Thoracic aorta (tissue), 2 donors: ENCODE measurements at regions not wholly inside any gene's neighbourhood (a gene's known extent, or its start where the extent isn't known, plus 50 kb on each side); places are given as distances from the start of the nearest gene placed in this dataset.

Experiments
- ATAC-seq: fragments of 150-250 bp; one replicate; pipeline ENCODE4 v1.8.0; 2017; ENCODE audit warnings: low read depth; ENCODE audit not compliant: insufficient number of reproducible peaks, low FRiP score
- DNase-seq: peaks from one replicate; pipeline ENCODE4 v3.0.0-alpha.2; 2020; ENCODE audit warnings: low spot score
- H3K27ac ChIP-seq, 2 donors: fragments of 200-600 bp; sonication (generic); 1 replicate in 1 of 2; 2 replicates in 1 of 2; pipeline ENCODE4 v1.5.1; 2016; ENCODE audit warnings: mild to moderate bottlenecking in 2 of 2, moderate library complexity in 2 of 2
- H3K27me3 ChIP-seq: fragments of 200-600 bp; sonication (generic); replicated peaks from 2 replicates; pipeline ENCODE4 v1.6.0; 2016; ENCODE audit warnings: mild to moderate bottlenecking; ENCODE audit not compliant: insufficient read depth
- H3K36me3 ChIP-seq: fragments of 200-600 bp; sonication (generic); one replicate; pipeline ENCODE4 v1.5.1; 2016
- H3K4me1 ChIP-seq, 2 donors: fragments of 200-600 bp; sonication (generic); 1 replicate in 1 of 2; 2 replicates in 1 of 2; pipeline versions ENCODE4 v1.5.1 to v1.6.0; 2016; ENCODE audit warnings: low read depth in 2 of 2, mild to moderate bottlenecking in 1 of 2; ENCODE audit not compliant: control insufficient read depth in 1 of 2
- H3K4me3 ChIP-seq: fragments of 200-600 bp; sonication (generic); 2 replicates; pipeline ENCODE4 v1.5.1; 2016; ENCODE audit warnings: mild to moderate bottlenecking
- H3K9me3 ChIP-seq: fragments of 200-600 bp; sonication (generic); 2 replicates; pipeline ENCODE4 v1.5.1; 2016
- TF ChIP-seq, protein P1 (sequence below): fragments of 200-600 bp; sonication (generic); IDR thresholded peaks from one replicate; pipeline ENCODE4 v1.5.1; 2019; ENCODE audit warnings: antibody characterized with exemption

DNA sequence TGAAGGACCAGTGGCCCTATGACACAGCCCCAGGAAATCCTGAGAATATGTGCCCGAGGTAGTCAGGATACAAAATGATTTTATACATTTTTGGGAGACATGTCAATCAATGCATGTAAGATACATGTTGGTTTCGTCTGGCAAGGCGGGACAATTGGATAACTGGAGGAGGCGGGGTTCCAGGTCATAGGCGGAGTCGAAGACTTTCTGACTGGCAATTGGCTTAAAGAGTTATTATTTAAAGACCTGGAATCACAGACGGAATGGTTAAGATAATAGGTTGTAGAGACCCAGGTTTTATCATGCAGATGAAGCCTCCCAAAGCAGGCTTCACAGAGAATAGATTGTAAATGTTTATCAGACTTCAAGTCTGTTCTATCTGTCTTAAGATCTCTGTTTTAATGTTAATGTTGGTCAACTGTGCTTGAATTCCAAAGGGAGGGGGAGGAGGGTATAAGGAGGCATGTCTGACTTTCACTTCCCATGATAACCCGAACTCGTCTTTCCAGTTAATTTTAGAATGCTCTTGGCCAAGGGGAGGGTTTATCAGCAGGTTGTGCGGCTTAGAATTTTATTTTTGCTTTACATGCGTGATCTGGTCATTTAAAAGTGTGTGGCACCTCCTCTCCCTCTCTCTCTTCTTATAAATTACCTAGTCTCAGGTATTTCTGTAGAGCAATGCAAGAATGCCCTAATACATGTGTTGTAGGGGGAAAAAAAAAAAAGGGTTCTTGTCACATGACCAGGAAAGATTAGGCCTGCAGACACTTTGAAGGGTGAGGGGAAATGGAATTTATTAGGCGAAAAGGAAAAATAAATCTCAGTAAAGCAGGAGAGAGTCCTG lies 230.7 kb downstream of the NFATC2 start:
- H3K9me3 ChIP-seq: no peaks in the 10 kb centered on the region
- TF ChIP-seq, protein P1, sequence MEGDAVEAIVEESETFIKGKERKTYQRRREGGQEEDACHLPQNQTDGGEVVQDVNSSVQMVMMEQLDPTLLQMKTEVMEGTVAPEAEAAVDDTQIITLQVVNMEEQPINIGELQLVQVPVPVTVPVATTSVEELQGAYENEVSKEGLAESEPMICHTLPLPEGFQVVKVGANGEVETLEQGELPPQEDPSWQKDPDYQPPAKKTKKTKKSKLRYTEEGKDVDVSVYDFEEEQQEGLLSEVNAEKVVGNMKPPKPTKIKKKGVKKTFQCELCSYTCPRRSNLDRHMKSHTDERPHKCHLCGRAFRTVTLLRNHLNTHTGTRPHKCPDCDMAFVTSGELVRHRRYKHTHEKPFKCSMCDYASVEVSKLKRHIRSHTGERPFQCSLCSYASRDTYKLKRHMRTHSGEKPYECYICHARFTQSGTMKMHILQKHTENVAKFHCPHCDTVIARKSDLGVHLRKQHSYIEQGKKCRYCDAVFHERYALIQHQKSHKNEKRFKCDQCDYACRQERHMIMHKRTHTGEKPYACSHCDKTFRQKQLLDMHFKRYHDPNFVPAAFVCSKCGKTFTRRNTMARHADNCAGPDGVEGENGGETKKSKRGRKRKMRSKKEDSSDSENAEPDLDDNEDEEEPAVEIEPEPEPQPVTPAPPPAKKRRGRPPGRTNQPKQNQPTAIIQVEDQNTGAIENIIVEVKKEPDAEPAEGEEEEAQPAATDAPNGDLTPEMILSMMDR: no peak
- H3K27ac ChIP-seq: no peak overlapping the region
- ATAC-seq (no peak), DNase-seq (no peak)
- no peaks in the 10 kb centered on the region for H3K36me3 ChIP-seq
- peaks cover 0 to 2% of the 10 kb centered on the region in 2 donors for H3K4me1 ChIP-seq
- H3K27me3 ChIP-seq: no peaks in the 10 kb centered on the region
- H3K4me3 ChIP-seq: no peak overlapping the region

DNA sequence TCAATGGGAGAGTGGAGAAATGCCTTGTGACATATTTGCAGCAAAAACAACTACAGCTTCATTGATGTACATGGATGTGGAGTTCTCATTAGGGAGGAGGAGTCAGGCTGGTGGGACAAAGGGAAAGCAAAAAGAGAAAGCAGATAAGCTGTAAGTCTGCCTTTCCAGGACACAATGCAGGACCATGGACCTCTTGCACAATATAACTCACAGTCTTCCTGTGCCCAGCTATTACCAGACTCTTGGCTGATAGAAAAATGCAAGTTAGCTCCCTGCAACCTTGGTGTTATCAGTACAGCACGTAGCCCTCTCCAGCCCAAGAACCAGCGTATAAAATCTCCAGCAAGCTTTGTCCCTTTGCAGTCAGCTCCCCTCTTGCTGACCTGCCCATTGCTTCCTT lies 232.3 kb downstream of the NFATC2 start:
- ATAC-seq (no peak), DNase-seq (no peak)
- H3K27me3 ChIP-seq: no peaks in the 10 kb centered on the region

GRCh38 chr20:51309128-51309527 lies 233.4 kb downstream of the NFATC2 start:
- DNase-seq (no peak), ATAC-seq (no peak)
- Histone ChIP-seq H3K27me3 (no peaks in the 10 kb centered on the region), H3K4me1 (peaks cover 0 to 8% of the 10 kb centered on the region in 2 donors), H3K36me3 (no peaks in the 10 kb centered on the region), H3K9me3 (no peaks in the 10 kb centered on the region), H3K27ac (no peak overlapping the region), H3K4me3 (no peak overlapping the region)
- TF ChIP-seq, protein P1: no peak

More for the DNA sequence above, 232.3 kb downstream of the NFATC2 start:
- TF ChIP-seq, protein P1: no peak
- no peak overlapping the region for H3K27ac ChIP-seq
- H3K9me3 ChIP-seq: no peaks in the 10 kb centered on the region
- H3K4me3 ChIP-seq: no peak overlapping the region
- H3K36me3 ChIP-seq: no peaks in the 10 kb centered on the region
- peaks cover 0 to 8% of the 10 kb centered on the region in 2 donors for H3K4me1 ChIP-seq

- H3K9me3 ChIP-seq: no peaks in the 10 kb centered on the region
- peak; percentile 13 for DNase-seq
- no peak overlapping the region for H3K4me3 ChIP-seq
- H3K27me3 ChIP-seq: no peaks in the 10 kb centered on the region
- H3K4me1 ChIP-seq: peaks cover 0 to 8% of the 10 kb centered on the region in 2 donors
- no peak for ATAC-seq
- H3K27ac ChIP-seq: no peak overlapping the region
- no peaks in the 10 kb centered on the region for H3K36me3 ChIP-seq
- TF ChIP-seq, protein P1: peak; percentile 81
These were observed 235.8 kb downstream of the NFATC2 start for GRCh38 chr20:51306521-51307358.

GRCh38 chr20:51306081-51306480 lies 236.4 kb downstream of the NFATC2 start:
- Histone ChIP-seq H3K4me3 (no peak overlapping the region), H3K27ac (no peak overlapping the region), H3K36me3 (no peaks in the 10 kb centered on the region), H3K4me1 (peaks cover 0 to 8% of the 10 kb centered on the region in 2 donors), H3K9me3 (no peaks in the 10 kb centered on the region), H3K27me3 (no peaks in the 10 kb centered on the region)
- DNase-seq (no peak), ATAC-seq (no peak)
- TF ChIP-seq, protein P1: no peak
